ENCODE measurements at regions not wholly inside any gene's neighbourhood (a gene's known extent, or its start where the extent isn't known, plus 50 kb on each side); places are given as distances from the start of the nearest gene placed in this dataset.

GRCh38 chr12:124369055-124369826 is 74.3 kb downstream of the RFLNA start:
- no peak overlapping the region for H3K4me3 ChIP-seq (ENCODE audit: low read length)
- no peak for TF ChIP-seq ZNF274 (IDR thresholded peaks at IDR 0.05; ENCODE audit: low read depth, low read length)

GRCh38 chr12:124368421-124369032 is 73.6 kb downstream of the RFLNA start:
- no peak overlapping the region for H3K4me3 ChIP-seq (ENCODE audit: low read length)
- TF ChIP-seq ZNF274 (IDR thresholded peaks at IDR 0.05; ENCODE audit: low read depth, low read length): no peak

DNA sequence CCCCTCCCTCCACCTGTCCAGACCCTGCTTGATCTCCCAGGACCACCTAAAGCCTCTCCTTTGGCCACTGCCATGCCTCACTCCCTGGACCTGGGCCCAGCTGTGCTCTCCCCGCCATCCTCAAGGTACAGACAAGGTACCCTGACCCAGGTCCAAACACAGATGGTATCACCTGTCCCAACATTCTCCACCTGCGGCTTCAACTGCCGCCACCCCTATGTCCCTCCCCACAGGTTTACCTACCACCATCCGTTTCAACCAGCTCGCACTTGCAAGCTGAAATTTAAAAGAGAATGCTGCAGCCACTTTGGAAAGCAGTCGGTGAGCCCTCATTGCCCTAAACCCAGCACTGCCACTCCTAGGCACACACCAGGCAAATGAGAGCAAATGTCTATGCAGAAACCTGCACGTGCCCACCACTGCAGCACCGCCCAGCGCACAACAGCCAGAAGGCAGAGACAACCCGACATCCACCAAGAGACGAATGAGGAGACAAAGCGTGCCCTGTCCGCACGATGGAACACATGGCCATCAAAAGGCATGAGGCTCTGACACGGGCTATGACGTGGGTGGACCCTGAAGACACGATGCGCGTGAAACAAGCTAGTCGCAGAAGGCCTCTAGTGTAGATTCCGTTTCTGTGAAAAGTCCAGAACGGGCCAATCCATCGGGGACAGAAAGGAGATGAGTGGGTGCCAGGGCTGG is 71.0 kb downstream of the RFLNA start:
- no peak for TF ChIP-seq ZNF274 (IDR thresholded peaks at IDR 0.05; ENCODE audit: low read depth, low read length)
- no peak overlapping the region for H3K4me3 ChIP-seq (ENCODE audit: low read length)

Data from GM08714 (cell line).